GM12878 (cell line): ENCODE measurements at regions not wholly inside any gene's neighbourhood (a gene's known extent, or its start where the extent isn't known, plus 50 kb on each side); places are given as distances from the start of the nearest gene placed in this dataset.

Experiments used
- ATAC-seq: fragments of 200-7000 bp; cut with Tn5 transposase; 3 replicates; pipeline ENCODE4 v1.9.1; 2020; ENCODE audit warnings: mild to moderate bottlenecking, moderate library complexity
- BruUV-seq: library from RNA; stranded (reverse); fragments of 400-500 nt; replicated peaks from 2 replicates; lab custom pipeline; 2021; lab: Mats Ljungman, UMichigan
- CTCF ChIA-PET: fragments of 300-600 bp; sonication (Branson Sonifier 250); formaldehyde crosslinking; extraction: SDS; loops from one replicate; lab custom pipeline; 2021; ENCODE audit warnings: inconsistent platforms; lab: Yijun Ruan, JAX
- POLR2A ChIA-PET: fragments of 350-600 bp; formaldehyde crosslinking; extraction: SDS; loops from one replicate; lab custom pipeline; 2021; ENCODE audit warnings: inconsistent platforms; lab: Charles Lee
- RAD21 ChIA-PET: fragments of 300-600 bp; sonication (Branson Sonifier 250); formaldehyde crosslinking; loops from one replicate; lab custom pipeline; 2023; ENCODE audit warnings: antibody characterized with exemption; ENCODE audit not compliant: unreplicated experiment; lab: Charles Lee
- SMC1A ChIA-PET: fragments of 300-600 bp; sonication (Branson Sonifier 250); formaldehyde crosslinking; loops from one replicate; lab custom pipeline; 2023; ENCODE audit not compliant: unreplicated experiment, uncharacterized antibody; lab: Charles Lee
- DNase-seq: peaks from one replicate; pipeline ENCODE4 v3.0.0-alpha.2; 2011; ENCODE audit warnings: low read depth, low spot score
- FAIRE-seq: peaks from 3 replicates; lab custom pipeline; 2011; peaks lifted over from hg19 to GRCh38; lab: Jason Lieb, UNC
- H2AFZ ChIP-seq: 2 replicates; pipeline ENCODE4 v1.6.0; 2011; ENCODE audit warnings: low read depth, low read length, control low read depth; ENCODE audit not compliant: control insufficient read depth
- H3K27ac ChIP-seq: 2 replicates; pipeline ENCODE4 v1.5.1; 2011; ENCODE audit warnings: control low read depth; ENCODE audit not compliant: control insufficient read depth, insufficient read depth
- H3K27me3 ChIP-seq, 2 experiments: replicated peaks in 1 of 2; 2 replicates each; pipeline versions ENCODE4 v1.6.0 to v1.6.1; 2011; ENCODE audit warnings: low read length in 1 of 2; ENCODE audit not compliant: control insufficient read depth in 2 of 2, insufficient read depth in 2 of 2
- H3K36me3 ChIP-seq, 2 experiments: 2 replicates each; pipeline ENCODE4 v1.5.1; 2011; ENCODE audit warnings: low read length in 1 of 2; ENCODE audit not compliant: control insufficient read depth in 2 of 2, insufficient read depth in 2 of 2
- H3K4me1 ChIP-seq: 2 replicates; pipeline ENCODE4 v1.6.1; 2011; ENCODE audit warnings: mild to moderate bottlenecking, low read length, moderate library complexity, mixed read lengths; ENCODE audit not compliant: control insufficient read depth, insufficient read depth
- H3K4me2 ChIP-seq: 2 replicates; pipeline ENCODE4 v1.6.0; 2011; ENCODE audit warnings: control low read depth; ENCODE audit not compliant: control insufficient read depth, insufficient read depth
- H3K4me3 ChIP-seq: fragments of 200-600 bp; sonication (generic); 2 replicates; pipeline ENCODE4 v1.5.1; 2016
- H3K79me2 ChIP-seq: 2 replicates; pipeline ENCODE4 v1.6.0; 2011; ENCODE audit warnings: low read length; ENCODE audit not compliant: control insufficient read depth, insufficient read depth
- H3K9ac ChIP-seq: 2 replicates; pipeline ENCODE4 v1.8.0; 2011; ENCODE audit warnings: low read length, control low read depth, mixed read lengths; ENCODE audit not compliant: control insufficient read depth, insufficient read depth
- H3K9me3 ChIP-seq: replicated peaks from 3 replicates; pipeline ENCODE4 v1.5.1; 2011; ENCODE audit warnings: mild to moderate bottlenecking, low read length; ENCODE audit not compliant: control insufficient read depth, insufficient read depth
- H4K20me1 ChIP-seq: 2 replicates; pipeline ENCODE4 v1.6.0; 2011; ENCODE audit not compliant: control insufficient read depth, insufficient read depth
- IRF4 ChIP-seq: IDR thresholded peaks from 2 replicates; pipeline ENCODE4 v1.6.1; 2011; ENCODE audit warnings: low read depth, low read length
- MYC ChIP-seq: IDR thresholded peaks from 2 replicates; pipeline ENCODE4 v1.6.1; 2011; ENCODE audit warnings: mild to moderate bottlenecking, low read length, moderate library complexity, inconsistent platforms; ENCODE audit not compliant: insufficient read depth, insufficient replicate concordance, insufficient read length, severe bottlenecking
- NBN ChIP-seq: fragments of 450-650 bp; IDR thresholded peaks from 2 replicates; pipeline ENCODE4 v1.6.1; 2016
- SMAD1 ChIP-seq: fragments of 450-650 bp; IDR thresholded peaks from 2 replicates; pipeline ENCODE4 v1.6.1; 2018; ENCODE audit warnings: mild to moderate bottlenecking, low read depth; ENCODE audit not compliant: partially characterized antibody
- SUZ12 ChIP-seq: fragments of 200-600 bp; sonication (generic); IDR thresholded peaks from one replicate; pipeline ENCODE4 v1.6.1; 2018; ENCODE audit warnings: antibody characterized with exemption, mild to moderate bottlenecking; ENCODE audit not compliant: unreplicated experiment
- ZBTB33 ChIP-seq: fragments of 450-650 bp; IDR thresholded peaks from 2 replicates; pipeline ENCODE4 v1.6.1; 2017; ENCODE audit warnings: mild to moderate bottlenecking
- ZNF24 ChIP-seq: fragments of 450-650 bp; IDR thresholded peaks from 2 replicates; pipeline ENCODE4 v1.6.1; 2017; ENCODE audit warnings: antibody characterized with exemption, mild to moderate bottlenecking
- in situ Hi-C: fragments of 300-500 bp; cut with MboI; formaldehyde crosslinking; loops from 9 replicates; pipeline ENCODE4 v1.14.3; 2018; ENCODE audit warnings: mixed read lengths
- intact Hi-C: fragments of 100-400 bp; cut with micrococcal nuclease; formaldehyde crosslinking; loops from one replicate; pipeline ENCODE4 v1.14.2; 2022; ENCODE audit not compliant: unreplicated experiment

GRCh38 chr2:37477921-37478320 is 133.5 kb downstream of the QPCT start:
- ChIA-PET CTCF (no interaction called here), RAD21 (no interaction called here), POLR2A (no interaction called here), SMC1A (interaction anchor here (0.7 to 1.3 kb wide), 4 partner anchors 11 to 63 kb away, joined by 3 read pairs; no protein-coding TSS in a partner anchor)
- Histone ChIP-seq H3K27ac (no peak overlapping the region), H3K27me3 (no peaks in the 10 kb centered on the region), H3K4me3 (no peak overlapping the region), H3K4me2 (no peak overlapping the region), H2AFZ (no peak overlapping the region), H3K36me3 (no peaks in the 10 kb centered on the region), H3K9ac (no peak overlapping the region), H3K9me3 (peaks cover 2% of the 10 kb centered on the region; the same call in 1 of the 3 replicates), H3K79me2 (no peaks in the 10 kb centered on the region), H3K4me1 (no peaks in the 10 kb centered on the region), H4K20me1 (no peaks in the 10 kb centered on the region)
- FAIRE-seq = no peak
- ATAC-seq = no peak
- intact Hi-C loops (no loop called here), in situ Hi-C loops (no loop called here)
- DNase-seq = no peak
- TF ChIP-seq SUZ12 = no peak
- no peak for TF ChIP-seq IRF4
- no peak for TF ChIP-seq SMAD1
- no peak for TF ChIP-seq NBN
- TF ChIP-seq MYC = no peak
- no peak for TF ChIP-seq ZNF24
- TF ChIP-seq ZBTB33 = no peak
- no TSS peak for BruUV-seq
